Thymus (tissue), 11 donors: ENCODE measurements at regions not wholly inside any gene's neighbourhood (a gene's known extent, or its start where the extent isn't known, plus 50 kb on each side); places are given as distances from the start of the nearest gene placed in this dataset.
"Not testable (repeated sequence)": the region's sequence is repeated elsewhere in the genome, so short reads cannot be mapped to it uniquely, and the experiment has no call there.

ENCODE experiments used
- DNase-seq, 9 donors: peaks; one replicate each; pipeline ENCODE4 v3.0.0-alpha.2; 2013; ENCODE audit warnings: low spot score in 9 of 9, low read depth in 6 of 9, missing footprints in 1 of 9
- H3K27ac ChIP-seq, 2 donors: one replicate each; pipeline ENCODE4 v1.5.1; 2013; ENCODE audit warnings: control low read depth in 1 of 2, low read depth in 1 of 2, low read length in 1 of 2, mild to moderate bottlenecking in 1 of 2, moderate library complexity in 1 of 2
- H3K27me3 ChIP-seq, 2 donors: one replicate each; pipeline ENCODE4 v1.5.1; 2013; ENCODE audit warnings: low read length in 1 of 2; ENCODE audit not compliant: control insufficient read depth in 2 of 2, insufficient read depth in 1 of 2
- H3K36me3 ChIP-seq, 2 donors: one replicate each; pipeline ENCODE4 v1.5.1; 2013; ENCODE audit warnings: low read length in 1 of 2, mild to moderate bottlenecking in 1 of 2, moderate library complexity in 1 of 2; ENCODE audit not compliant: control insufficient read depth in 2 of 2, insufficient read depth in 2 of 2
- H3K4me1 ChIP-seq, 2 donors: one replicate each; pipeline ENCODE4 v1.5.1; 2013; ENCODE audit warnings: low read length in 2 of 2; ENCODE audit not compliant: control insufficient read depth in 2 of 2, insufficient read depth in 2 of 2
- H3K4me3 ChIP-seq, 2 donors: one replicate each; pipeline ENCODE4 v1.5.1; 2013; ENCODE audit warnings: low read length in 2 of 2, control low read depth in 1 of 2, mild to moderate bottlenecking in 1 of 2
- H3K9me3 ChIP-seq, 2 donors: one replicate each; pipeline ENCODE4 v1.5.1; 2013; ENCODE audit warnings: low read length in 1 of 2, mild to moderate bottlenecking in 1 of 2; ENCODE audit not compliant: control insufficient read depth in 2 of 2, insufficient read depth in 1 of 2
- WGBS: extraction: QIAGEN DNeasy Blood & Tissue Kit; methylation state at CpG from one replicate; pipeline ENCODE4 v1.1.7; 2013; 5-methylcytosine and 5-hydroxymethylcytosine counted together
- donor health status: healthy.

GRCh38 chr10:95137990-95138625 lies 55.9 kb upstream of the ACSM6 start:
- not testable (repeated sequence) for H3K4me3 ChIP-seq, DNase-seq, H3K27ac ChIP-seq, H3K9me3 ChIP-seq, H3K36me3 ChIP-seq, H3K4me1 ChIP-seq, H3K27me3 ChIP-seq
- 94% methylated on average over 1 of the region's 1 CpG for WGBS

- H3K9me3 ChIP-seq, result no peaks in the 10 kb centered on the region
- H3K4me1 ChIP-seq, result no peaks in the 10 kb centered on the region
- H3K27ac ChIP-seq, result no peak overlapping the region
- no peaks in the 10 kb centered on the region for H3K36me3 ChIP-seq
- no peaks in the 10 kb centered on the region for H3K27me3 ChIP-seq
- DNase-seq, result no peak
- 96% methylated on average over 1 of the region's 1 CpG for WGBS
- H3K4me3 ChIP-seq, result no peak overlapping the region
Measured at GRCh38 chr10:95134490-95134889, 59.5 kb upstream of the ACSM6 start.

- Histone ChIP-seq H3K4me3 (no peak overlapping the region), H3K36me3 (no peaks in the 10 kb centered on the region), H3K27ac (no peak overlapping the region), H3K27me3 (no peaks in the 10 kb centered on the region), H3K9me3 (no peaks in the 10 kb centered on the region), H3K4me1 (no peaks in the 10 kb centered on the region)
- no peak for DNase-seq
- 90% methylated on average over 2 of the region's 2 CpGs for WGBS
Measured at GRCh38 chr10:95133997-95134396, 60.0 kb upstream of the ACSM6 start.

GRCh38 chr10:95133016-95133752 lies 60.9 kb upstream of the ACSM6 start:
- Histone ChIP-seq H3K4me1 (no peaks in the 10 kb centered on the region), H3K4me3 (no peak overlapping the region), H3K27ac (no peak overlapping the region), H3K9me3 (no peaks in the 10 kb centered on the region), H3K27me3 (no peaks in the 10 kb centered on the region), H3K36me3 (no peaks in the 10 kb centered on the region)
- peak; percentile 43 to 89 (median 79) for DNase-seq
- WGBS, result 81% methylated on average over 4 of the region's 4 CpGs

GRCh38 chr10:95130429-95130828 lies 61.1 kb upstream of the CYP2C8 start:
- not testable (repeated sequence) for H3K4me3 ChIP-seq, H3K27me3 ChIP-seq, H3K27ac ChIP-seq, H3K9me3 ChIP-seq, H3K36me3 ChIP-seq, DNase-seq, H3K4me1 ChIP-seq
- WGBS, result 97% methylated on average over 2 of the region's 2 CpGs

- Histone ChIP-seq H3K36me3 (no peaks in the 10 kb centered on the region), H3K9me3 (peaks cover 0 to 11% of the 10 kb centered on the region in 2 donors), H3K27ac (no peak overlapping the region), H3K27me3 (no peaks in the 10 kb centered on the region), H3K4me1 (no peaks in the 10 kb centered on the region), H3K4me3 (no peak overlapping the region)
- no peak for DNase-seq
- WGBS, result 97% methylated on average over 1 of the region's 1 CpG
Measured at GRCh38 chr10:95125582-95125981, 56.3 kb upstream of the CYP2C8 start.

GRCh38 chr10:95122736-95123135 lies 53.4 kb upstream of the CYP2C8 start:
- no peaks in the 10 kb centered on the region for H3K36me3 ChIP-seq
- no peak overlapping the region for H3K4me3 ChIP-seq
- no peaks in the 10 kb centered on the region for H3K27me3 ChIP-seq
- no peak overlapping the region for H3K27ac ChIP-seq
- peaks cover 0 to 11% of the 10 kb centered on the region in 2 donors for H3K9me3 ChIP-seq
- 46% methylated on average over 1 of the region's 1 CpG for WGBS
- DNase-seq, result no peak
- no peaks in the 10 kb centered on the region for H3K4me1 ChIP-seq

GRCh38 chr10:95121904-95122303 lies 52.6 kb upstream of the CYP2C8 start:
- no peak for DNase-seq
- H3K27me3 ChIP-seq, result no peaks in the 10 kb centered on the region
- H3K4me3 ChIP-seq, result no peak overlapping the region
- WGBS, result 95% methylated on average over 2 of the region's 2 CpGs
- no peak overlapping the region for H3K27ac ChIP-seq
- no peaks in the 10 kb centered on the region for H3K4me1 ChIP-seq
- no peaks in the 10 kb centered on the region for H3K36me3 ChIP-seq
- peaks cover 0 to 11% of the 10 kb centered on the region in 2 donors for H3K9me3 ChIP-seq
